ENCODE measurements at regions not wholly inside any gene's neighbourhood (a gene's known extent, or its start where the extent isn't known, plus 50 kb on each side); places are given as distances from the start of the nearest gene placed in this dataset.

DNA sequence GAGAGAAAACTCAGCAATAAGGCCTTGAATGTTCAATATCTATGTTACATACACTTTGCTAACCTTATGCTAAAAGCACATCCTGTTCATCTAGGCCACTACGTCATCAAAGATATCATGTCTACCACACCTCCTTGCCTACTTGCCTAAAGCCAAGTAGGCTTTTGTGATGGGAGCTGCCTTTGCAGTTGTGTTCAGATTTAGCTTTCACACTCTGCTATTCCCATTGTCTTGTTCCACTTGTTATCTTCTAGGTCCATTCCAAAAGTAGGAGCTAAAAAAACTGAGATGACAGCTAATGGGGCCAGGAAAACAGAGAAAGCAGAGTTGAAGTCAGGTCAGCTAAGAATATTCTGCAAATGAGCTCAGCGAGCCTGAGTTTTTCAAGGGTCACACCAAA is 153.6 kb upstream of the EDNRA start:
- DNase-seq, result no peak

DNA sequence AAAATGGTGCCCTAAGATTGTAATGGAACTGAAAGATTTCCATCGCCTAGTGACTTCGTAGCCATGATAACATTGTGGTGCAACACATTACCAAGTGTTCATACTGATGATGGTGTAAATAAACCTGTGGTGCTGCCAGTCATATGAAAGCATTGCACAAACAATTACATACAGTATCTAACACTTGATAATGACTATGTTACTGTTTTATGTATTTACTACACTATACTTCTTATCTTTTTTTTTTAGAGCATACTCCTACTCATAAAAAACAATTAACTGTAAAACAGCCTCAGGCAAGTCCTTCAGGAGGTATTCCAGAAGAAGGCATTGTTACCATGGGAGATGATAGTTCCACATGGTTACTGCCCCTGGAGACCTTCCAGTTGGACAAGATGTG is 152.7 kb upstream of the EDNRA start:
- no peak for DNase-seq

DNA sequence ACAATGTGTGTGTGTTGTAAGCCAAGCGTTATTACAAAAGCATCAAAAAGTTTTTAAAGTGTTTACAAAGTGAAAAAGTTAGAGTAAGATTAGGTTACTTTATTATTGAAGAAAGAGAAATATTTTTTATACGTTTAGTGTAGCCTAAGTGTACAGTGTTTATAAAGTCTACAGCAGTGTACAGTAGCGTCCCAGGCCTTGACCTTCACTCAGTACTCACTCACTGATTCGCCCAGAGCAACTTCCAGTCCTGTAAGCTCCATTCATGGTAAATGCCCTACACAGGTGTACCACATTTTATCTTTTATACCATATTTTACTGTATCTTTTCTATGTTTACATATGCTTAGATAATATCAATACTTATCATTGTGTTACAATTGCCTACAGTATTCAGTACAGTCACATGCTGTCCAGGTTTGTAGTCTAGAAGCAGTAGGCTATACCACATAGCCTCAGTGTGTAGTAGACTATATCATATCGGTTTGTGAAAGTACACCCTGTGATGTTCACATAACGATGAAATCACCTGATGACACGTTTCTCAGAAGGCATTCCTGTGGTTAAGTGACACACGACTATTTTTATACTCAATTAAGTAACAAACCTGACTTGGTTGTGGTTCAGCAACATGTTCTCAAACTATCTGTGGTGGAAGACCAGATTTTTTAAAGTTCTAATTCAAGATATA is 152.0 kb upstream of the EDNRA start:
- DNase-seq, result no peak

DNA sequence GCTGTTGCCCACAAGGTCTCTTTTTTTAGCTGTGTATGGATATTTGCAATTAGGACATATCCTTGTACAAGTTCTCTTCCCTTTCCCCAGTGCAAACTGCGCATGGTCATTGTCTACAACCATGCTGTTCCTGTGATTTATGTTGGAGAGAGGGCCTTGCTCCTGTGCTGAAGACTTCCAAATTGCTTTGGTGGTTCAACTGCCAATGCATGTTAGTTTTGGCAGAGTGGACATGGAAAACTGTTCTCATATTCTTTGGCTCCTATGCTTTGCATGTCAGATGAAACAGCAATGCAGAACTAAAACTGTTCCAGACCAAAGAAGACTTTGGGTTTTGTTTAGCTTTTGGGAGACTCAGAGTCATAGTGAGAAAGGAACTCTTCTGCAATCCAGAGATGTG is 148.8 kb upstream of the EDNRA start:
- DNase-seq, result no peak

DNA sequence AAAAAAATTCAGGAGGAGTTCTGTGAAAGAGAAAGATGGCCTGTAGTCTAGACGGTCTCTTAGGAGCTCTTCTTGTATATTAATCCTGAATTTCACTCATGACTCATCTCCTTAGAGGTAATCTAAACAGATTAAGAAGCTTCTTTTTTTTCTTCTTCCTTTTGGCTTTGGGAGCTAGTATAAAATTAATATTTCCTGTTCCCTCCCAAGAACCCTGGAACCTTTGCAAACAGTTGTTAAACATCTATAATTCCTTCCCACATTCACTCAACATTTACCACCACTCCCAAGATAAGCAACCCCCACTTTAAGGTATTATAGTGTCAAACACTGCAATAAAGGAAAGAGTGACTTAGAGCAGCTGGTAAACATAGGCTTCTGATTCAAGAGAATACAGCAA is 146.4 kb upstream of the EDNRA start:
- DNase-seq, result no peak

DNA sequence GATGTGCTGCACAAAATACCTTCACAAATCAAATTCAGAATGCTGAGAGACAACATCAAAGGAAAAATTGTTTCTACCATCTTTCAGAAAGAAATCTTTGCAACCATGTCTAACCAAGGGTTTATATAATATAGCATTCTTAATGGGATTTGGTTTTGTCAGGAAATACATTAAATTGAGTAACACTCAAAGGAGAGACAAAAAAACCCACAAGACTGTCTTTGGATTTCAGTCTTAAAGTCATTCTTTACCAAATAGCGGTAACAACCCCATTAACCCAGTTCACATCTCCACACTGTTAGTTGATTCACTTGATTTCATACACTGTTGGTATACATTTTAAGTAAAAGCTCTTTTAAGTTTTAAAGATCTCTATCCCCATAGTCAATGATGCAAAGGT is 145.7 kb upstream of the EDNRA start:
- no peak for DNase-seq

DNA sequence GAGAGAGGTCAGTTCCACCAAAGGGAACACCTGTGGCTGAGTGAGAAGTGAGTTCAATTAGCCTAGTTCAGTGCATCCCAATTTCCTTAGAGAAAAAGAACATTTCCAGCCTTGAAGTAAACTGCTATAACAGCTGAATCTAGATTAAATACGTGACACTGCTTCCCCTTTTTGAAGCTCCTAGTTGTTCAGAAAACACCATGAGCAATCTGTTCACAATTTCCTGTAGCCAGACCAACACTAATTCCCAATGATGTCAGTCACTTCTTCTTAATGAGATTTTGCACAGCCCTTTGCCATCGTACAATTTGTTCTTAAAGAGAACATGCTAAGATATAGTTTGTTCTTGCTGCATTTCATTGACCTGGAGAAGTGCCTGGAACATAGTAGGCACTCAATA is 144.6 kb upstream of the EDNRA start:
- DNase-seq, result no peak

DNA sequence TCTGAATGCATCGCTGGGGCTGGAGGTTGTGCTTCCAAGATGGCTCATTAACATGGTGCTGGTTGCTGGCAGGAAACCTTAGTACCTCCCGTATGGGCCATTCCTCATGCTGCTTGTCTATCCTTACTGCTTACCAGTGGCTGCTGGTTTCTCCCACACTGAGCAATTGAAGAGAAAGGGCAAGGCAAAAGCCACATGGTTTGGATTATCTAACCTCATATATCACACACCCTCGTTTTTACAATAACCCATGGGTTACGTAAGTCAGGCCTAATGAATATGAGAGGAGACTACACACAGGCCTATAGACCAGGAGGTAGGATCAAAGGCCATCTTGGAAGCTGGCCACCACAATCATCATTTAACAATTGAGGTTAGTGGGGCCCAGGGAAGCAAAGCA is 141.8 kb upstream of the EDNRA start:
- no peak for DNase-seq

DNA sequence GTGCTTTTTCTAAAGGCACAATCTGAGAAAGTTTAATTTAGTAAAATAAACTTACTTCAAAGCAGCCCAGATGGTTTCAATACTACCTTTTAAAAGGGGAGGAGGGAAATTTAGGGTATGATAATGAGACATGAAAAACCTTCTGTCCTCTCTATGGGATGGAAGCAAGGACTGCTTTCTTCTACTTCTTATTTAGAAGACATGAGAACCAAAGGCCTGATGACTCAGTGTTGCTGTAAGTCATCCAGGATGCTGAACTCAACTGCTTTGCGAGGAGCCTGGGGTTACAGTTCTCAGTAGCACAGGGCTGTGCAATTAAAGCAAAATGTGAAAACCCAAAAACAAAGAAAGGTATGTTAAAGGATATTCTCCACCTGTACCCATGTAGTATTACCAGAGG is 140.8 kb upstream of the EDNRA start:
- DNase-seq, result no peak

DNA sequence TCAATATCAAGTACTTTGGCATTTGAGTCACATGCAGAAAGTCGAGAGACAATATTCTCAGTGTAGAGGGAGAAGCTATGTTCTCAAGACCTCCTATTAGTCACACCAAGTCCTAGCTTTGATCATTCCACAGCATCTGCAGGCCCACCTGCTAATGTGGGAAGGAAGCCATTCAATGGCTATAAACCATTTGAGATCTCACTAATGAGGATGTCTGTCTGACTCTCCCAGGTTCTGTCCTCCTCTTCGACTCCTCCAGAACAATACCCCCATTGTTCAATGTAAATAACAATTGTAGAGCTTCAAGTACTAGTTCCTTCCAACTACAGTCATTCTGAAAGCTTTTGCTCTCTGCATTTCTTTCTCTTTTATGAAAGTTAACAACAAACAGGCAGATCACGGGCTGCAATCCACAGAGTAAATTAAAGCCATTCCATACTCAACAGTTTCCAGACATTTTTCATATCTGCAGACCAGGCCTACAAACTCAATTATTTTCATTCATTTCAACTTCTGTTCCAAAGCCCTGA is 140.2 kb upstream of the EDNRA start:
- DNase-seq, result no peak

DNA sequence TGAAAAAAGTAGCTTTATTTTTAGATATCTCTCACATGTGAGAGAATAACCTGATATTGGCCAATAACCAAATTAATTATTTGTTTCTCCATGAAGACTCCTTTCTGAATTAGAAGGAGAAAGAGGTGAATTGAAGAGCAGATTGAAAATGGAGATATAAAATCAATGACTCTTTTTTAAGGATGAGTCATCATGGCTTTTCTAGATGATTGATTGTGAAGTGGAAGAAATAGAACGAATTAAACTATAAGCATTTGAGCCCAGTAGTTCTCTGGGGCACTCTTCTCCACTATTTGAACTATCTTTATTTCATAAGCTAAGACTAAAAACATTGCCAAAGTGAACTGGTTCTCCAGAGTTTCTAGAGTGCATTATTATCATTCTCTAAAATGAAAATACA is 137.2 kb upstream of the EDNRA start:
- DNase-seq, result no peak

DNA sequence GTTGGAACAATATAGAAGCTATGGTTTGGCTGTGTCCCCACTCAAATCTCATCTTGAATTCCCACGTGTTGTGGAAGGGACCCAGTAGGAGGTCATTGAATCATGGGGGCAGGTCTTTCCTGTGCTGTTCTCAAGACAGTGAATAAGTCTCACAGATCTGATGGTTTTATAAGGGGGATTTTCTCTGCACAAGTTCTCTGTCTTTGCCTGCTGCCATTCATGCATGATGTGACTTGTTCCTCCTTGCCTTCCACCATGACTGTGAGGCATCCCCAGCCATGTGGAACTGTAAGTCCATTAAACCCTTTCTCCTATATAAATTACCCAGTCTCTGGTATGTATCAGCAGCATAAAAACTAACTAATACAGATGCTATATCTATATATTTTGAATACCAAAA is 135.2 kb upstream of the EDNRA start:
- no peak for DNase-seq

DNA sequence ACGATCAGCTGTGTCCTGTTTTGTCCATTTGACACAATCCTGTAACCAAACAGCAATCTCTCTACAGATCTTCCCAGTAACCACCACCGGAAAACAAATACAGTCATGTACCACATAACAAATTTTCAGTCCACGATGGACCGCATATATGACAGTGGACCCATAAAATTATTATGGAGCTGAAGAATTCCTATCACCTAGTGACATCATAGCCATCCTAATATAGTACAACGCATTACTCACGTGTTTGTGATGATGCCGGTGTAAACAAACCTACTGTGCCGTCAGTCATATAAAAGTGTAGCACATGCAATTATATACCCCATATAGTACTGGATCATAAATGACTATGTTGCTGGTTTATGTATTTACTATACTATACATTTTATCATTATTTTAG is 133.7 kb upstream of the EDNRA start:
- no peak for DNase-seq

DNA sequence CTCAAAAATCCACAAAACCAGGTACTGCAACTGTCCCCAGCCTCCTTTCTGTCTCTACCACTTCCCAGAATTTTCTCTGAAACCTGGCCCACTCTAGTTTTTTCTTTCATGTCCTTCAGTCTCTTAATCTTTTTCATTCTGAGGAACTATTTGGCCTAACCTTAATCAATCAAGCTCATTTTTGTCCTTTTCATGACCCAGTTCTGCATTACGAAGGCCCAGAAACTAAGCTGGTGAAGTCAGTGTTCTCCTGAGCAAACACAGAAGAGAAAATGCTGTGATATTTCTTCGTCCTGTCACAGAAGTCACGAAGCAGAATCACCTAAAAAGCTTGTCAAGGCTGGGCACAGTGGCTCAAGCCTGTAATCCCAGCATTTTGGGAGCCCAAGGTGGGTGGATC is 131.7 kb upstream of the EDNRA start:
- no peak for DNase-seq

DNA sequence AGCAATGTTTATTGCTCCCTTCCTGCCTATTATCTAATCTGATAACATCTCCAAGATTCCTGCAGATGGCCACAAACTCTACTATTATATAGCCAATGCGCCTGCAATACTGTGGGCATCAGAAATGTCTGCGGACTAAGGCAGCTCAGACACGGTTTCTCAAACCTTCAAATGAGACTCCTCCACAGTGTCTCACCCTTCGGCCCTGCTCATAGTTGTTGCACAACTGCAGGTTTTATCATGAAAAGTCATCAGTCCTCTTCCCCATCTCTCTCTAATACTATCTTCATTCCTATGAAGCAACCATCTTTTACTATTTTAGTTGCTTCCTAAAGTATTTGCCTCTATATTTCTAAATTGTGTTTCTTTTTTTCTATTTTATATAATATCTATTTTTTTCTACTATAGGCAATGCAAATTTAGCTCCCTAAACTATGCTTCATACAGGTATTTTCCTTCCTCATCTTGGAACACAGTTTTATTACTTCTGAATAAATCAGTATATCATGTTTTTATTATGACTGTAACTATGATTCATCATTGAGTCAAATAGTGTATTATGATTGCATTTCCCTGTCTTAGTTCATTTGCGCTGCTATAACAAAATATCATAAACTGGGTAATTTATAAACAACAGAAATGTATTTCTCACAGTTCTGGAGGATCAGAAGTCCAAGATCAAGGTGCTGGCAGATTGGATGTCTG is 129.7 kb upstream of the EDNRA start:
- no peak for DNase-seq

DNA sequence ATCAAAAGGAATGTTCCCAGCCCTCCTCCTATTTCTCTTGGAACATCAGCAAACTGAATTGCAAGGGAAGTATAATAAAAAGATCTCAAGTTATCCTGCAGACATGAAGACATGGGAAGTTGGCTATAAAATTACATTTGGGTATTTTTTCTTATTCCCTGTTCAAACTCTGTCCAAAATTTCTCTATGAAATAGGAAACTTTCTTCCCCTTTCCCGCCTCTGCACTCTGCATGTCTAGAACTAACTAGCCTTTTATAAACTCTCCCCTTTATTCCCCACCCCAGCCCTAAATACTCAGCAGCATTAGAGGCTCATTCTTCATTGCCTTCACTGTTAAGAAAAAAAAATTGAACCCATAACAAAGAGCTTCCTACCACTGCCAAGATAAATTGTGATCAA is 126.7 kb upstream of the EDNRA start:
- no peak for DNase-seq

DNA sequence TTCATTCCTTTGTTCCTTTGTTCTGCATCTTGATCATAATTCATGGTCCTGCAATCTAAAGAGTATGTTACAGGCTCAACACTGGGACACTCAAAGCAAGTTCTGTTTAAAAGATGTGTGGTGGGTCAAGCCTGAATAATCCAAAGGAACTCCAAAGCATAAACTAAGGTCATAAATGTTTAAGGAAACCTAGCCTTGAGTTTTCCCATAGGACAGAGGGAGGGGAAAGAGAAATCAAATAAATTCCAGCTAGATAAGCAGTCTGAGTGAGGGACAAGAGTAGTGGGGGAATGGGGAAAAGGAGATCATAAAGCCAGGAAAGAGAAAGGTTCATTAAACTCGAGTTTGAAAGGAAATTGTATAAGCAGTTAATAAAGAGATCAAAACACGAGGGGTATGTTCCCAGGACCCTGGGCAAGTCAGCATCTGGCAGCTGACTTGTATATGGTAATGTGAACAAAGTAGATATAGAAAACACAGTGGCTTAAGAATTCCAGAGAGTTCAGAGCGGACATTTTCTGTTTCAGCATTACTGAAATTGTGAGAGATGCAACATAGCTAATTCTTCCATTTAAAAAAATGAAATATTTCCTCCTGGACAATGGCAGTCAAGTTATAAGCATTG is 125.8 kb upstream of the EDNRA start:
- DNase-seq, result no peak

DNA sequence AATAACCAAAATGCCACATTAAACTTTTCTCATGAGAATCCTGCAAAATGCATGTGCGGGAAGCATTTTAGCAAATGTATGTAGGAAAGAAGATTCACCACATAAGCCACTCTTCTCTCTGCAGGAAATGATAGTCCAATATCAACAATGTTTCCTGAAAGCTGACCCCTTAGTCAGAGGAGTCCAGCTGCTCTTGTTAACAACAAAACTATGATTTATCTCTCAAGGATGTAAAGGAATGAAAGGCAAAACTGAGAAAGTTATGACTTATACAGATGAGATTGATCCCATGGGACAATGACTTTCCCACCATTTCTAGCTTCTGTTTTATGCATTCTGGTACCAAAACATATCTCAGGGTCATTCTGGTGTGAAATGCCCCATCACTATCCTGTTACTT is 125.0 kb upstream of the EDNRA start:
- no peak for DNase-seq

DNA sequence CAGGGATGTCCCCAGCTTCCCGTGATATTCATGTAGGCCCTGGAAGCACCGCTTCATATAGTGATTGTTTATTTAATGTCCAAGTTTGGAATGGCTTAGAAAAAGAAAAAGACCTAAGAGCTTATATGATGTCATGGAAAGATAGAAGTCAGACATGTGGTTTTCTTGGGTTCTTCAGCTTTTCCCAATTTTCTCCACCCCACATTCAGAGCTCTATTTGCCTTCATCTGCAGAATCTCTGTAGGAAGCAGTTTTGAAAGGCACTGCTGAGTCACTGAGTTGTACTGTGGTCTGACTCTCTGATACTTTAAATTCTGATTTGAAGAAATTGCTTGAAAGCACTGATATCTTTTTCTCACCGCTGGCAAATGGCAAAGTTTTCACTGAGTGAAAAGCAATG is 120.6 kb upstream of the EDNRA start:
- no peak for DNase-seq

DNA sequence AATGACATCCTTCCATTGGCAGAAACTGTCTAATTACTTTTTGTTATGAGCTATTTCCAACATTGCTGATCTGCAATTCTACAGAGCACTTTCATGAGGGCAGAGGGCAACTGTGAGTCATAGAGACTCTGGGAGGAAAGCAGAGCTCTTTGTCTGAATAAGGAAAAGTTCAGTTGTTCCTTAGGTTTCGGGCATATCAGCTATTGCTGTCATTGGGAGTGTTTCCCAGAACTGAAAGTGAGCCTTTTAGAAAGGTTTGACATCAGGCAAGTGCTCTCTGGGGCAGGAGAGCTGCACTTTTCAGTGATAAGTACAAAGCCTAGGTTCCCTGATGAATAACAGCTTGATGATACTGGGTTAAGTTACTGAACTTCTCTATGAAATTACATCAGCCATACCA is 119.2 kb upstream of the EDNRA start:
- DNase-seq, result no peak

DNA sequence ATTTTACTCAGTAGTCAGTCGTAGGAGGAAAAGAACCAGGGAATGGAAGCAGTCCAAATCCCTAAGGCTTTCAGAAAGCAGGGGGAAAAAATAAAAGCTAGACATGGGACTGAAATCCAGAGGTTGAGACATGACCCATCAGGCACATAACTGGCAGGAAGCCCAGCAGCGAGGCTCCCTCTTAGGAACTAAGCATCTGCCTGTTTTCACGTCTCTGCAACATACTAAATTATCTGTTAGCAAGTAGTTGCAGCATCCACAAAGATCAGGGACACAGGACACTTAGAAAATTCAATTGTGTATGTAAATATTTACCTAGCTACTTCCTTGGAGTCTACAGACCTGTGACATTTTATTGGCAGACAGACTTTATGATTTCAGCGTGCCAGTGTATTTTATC is 118.0 kb upstream of the EDNRA start:
- no peak for DNase-seq

DNA sequence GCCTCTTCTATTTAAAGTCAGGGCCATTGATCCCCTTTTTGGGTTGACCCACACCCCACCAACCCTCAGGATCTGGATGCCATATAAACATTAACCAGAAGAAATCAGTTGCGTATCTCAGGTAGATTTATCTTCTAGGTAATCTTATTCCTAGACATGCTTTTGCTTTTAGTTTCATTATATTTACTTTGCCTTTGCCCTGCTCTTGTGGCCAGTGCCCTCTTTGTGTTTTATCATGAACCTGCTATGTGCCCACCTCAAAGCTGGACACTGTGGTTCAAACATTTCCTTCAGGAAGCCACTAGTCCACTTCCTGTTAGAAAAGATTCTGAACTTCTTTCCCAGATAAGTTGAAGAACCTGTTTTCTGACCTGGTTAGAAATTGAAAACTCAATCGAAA is 117.4 kb upstream of the EDNRA start:
- no peak for DNase-seq

DNA sequence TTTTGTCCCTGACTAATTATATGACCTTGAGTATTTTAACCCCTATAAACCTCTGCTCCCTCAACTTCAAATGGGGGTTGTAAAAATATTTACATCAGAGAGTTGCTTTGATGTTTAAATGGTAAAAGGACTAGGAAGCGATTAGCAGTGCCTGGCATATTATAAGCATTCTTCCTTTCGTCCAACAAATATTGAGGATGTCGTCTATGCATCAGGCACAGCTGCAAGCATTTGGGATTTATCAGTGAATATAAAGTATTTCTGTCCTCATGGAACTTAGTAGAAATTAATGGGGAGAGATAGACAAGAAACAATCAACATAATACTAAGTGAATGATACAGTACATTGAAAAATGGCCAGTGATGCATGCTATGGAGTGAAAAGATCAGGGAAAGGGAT is 115.5 kb upstream of the EDNRA start:
- DNase-seq, result no peak

DNA sequence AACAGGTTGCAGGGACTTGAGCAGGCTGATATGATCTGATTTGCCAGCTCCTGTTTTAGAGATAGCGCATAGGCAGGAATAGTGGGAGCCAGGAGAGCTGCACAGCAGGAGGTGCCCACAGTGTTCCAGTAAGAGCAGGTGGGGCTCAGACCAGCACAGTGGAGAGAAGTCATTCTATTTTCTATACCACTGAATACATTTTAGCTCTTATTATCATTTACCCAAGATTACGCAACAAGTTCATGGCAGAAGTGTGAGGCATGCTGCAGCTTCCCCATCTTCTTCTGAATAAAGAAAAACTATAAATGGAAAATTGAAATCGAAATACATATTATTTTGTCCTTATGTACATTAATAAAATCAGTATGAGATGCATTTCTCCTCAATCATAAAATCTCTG is 114.7 kb upstream of the EDNRA start:
- DNase-seq, result no peak

Measured in T-helper 2 cell (primary cell).